SK-N-SH treated with all-trans-retinoic acid at 6 μM for 48 hours (cell line): ENCODE measurements at regions not wholly inside any gene's neighbourhood (a gene's known extent, or its start where the extent isn't known, plus 50 kb on each side); places are given as distances from the start of the nearest gene placed in this dataset.

ENCODE experiments used
- ATAC-seq: fragments of 200-7000 bp; cut with Tn5 transposase; 3 replicates; pipeline ENCODE4 v1.9.1; 2020; ENCODE audit warnings: mild to moderate bottlenecking, moderate library complexity
- ARNTL ChIP-seq: fragments of 450-650 bp; formaldehyde crosslinking; IDR thresholded peaks from 2 replicates; pipeline ENCODE4 v1.5.0; 2020; ENCODE audit warnings: low read depth, mild to moderate bottlenecking, moderate library complexity, borderline replicate concordance
- BACH2 ChIP-seq: fragments of 250-450 bp; sonication (Bioruptor Pico); IDR thresholded peaks from 2 replicates; pipeline ENCODE4 v1.9.0; 2021; ENCODE audit warnings: mild to moderate bottlenecking, borderline replicate concordance
- CREB5 ChIP-seq: fragments of 250-450 bp; sonication (Bioruptor Pico); IDR thresholded peaks from 2 replicates; pipeline ENCODE4 v1.5.1; 2020; ENCODE audit warnings: low read depth, mild to moderate bottlenecking, moderate library complexity
- CSDC2 ChIP-seq: fragments of 250-450 bp; sonication (Bioruptor Pico); IDR thresholded peaks from 2 replicates; pipeline ENCODE4 v1.5.0; 2020; ENCODE audit warnings: mild to moderate bottlenecking, moderate library complexity
- CSRNP3 ChIP-seq: fragments of 250-450 bp; sonication (Bioruptor Pico); IDR thresholded peaks from 2 replicates; pipeline ENCODE4 v1.5.1; 2021; ENCODE audit warnings: mild to moderate bottlenecking, moderate library complexity
- ESRRG ChIP-seq: fragments of 250-450 bp; sonication (Bioruptor Pico); IDR thresholded peaks from 2 replicates; pipeline ENCODE4 v1.6.1; 2021; ENCODE audit warnings: mild to moderate bottlenecking
- GLIS3 ChIP-seq: fragments of 250-450 bp; sonication (Bioruptor Pico); IDR thresholded peaks from 2 replicates; pipeline ENCODE4 v1.5.0; 2020; ENCODE audit warnings: mild to moderate bottlenecking, moderate library complexity
- ISL1 ChIP-seq: fragments of 250-450 bp; sonication (Bioruptor Pico); IDR thresholded peaks from 2 replicates; pipeline ENCODE4 v2.1.2; 2022; ENCODE audit warnings: mild to moderate bottlenecking, moderate library complexity
- OSR1 ChIP-seq: fragments of 250-450 bp; sonication (Bioruptor Pico); IDR thresholded peaks from 2 replicates; pipeline ENCODE4 v1.8.0; 2022; ENCODE audit warnings: moderate library complexity, mild to moderate bottlenecking, inconsistent platforms
- POU6F1 ChIP-seq: fragments of 250-450 bp; sonication (Bioruptor Pico); IDR thresholded peaks from 2 replicates; pipeline ENCODE4 v1.8.0; 2021; ENCODE audit warnings: low read depth, mild to moderate bottlenecking, moderate library complexity, borderline replicate concordance
- PPARA ChIP-seq: fragments of 250-450 bp; sonication (Bioruptor Pico); IDR thresholded peaks from 2 replicates; pipeline ENCODE4 v1.5.0; 2020; ENCODE audit warnings: mild to moderate bottlenecking, borderline replicate concordance
- RARB ChIP-seq: fragments of 250-450 bp; sonication (Bioruptor Pico); IDR thresholded peaks from 2 replicates; pipeline ENCODE4 v1.8.0; 2021; ENCODE audit warnings: mild to moderate bottlenecking, moderate library complexity
- SNAI2 ChIP-seq: fragments of 250-450 bp; sonication (Bioruptor Pico); IDR thresholded peaks from 2 replicates; pipeline ENCODE4 v1.5.0; 2020; ENCODE audit warnings: mild to moderate bottlenecking, moderate library complexity
- TCF4 ChIP-seq: fragments of 250-450 bp; sonication (Bioruptor Pico); IDR thresholded peaks from 2 replicates; pipeline ENCODE4 v1.8.0; 2021; ENCODE audit warnings: mild to moderate bottlenecking, moderate library complexity, borderline replicate concordance
- TOX ChIP-seq: fragments of 250-450 bp; sonication (Bioruptor Pico); IDR thresholded peaks from 2 replicates; pipeline ENCODE4 v1.8.0; 2021; ENCODE audit warnings: mild to moderate bottlenecking, moderate library complexity, borderline replicate concordance
- TSHZ2 ChIP-seq: fragments of 250-450 bp; sonication (Bioruptor Pico); IDR thresholded peaks from 2 replicates; pipeline ENCODE4 v1.5.0; 2020; ENCODE audit warnings: mild to moderate bottlenecking, moderate library complexity
- ZC3H10 ChIP-seq: fragments of 250-450 bp; sonication (Bioruptor Pico); IDR thresholded peaks from 2 replicates; pipeline ENCODE4 v1.5.1; 2021; ENCODE audit warnings: mild to moderate bottlenecking, moderate library complexity
- ZFP3 ChIP-seq: fragments of 250-450 bp; sonication (Bioruptor Pico); IDR thresholded peaks from 2 replicates; pipeline ENCODE4 v1.5.0; 2020; ENCODE audit warnings: mild to moderate bottlenecking, moderate library complexity
- ZNF565 ChIP-seq: fragments of 450-650 bp; formaldehyde crosslinking; conservative IDR thresholded peaks from 2 replicates; pipeline ENCODE4 v1.5.0; 2020; ENCODE audit warnings: low read depth, mild to moderate bottlenecking, moderate library complexity
- ZNF70 ChIP-seq: fragments of 450-650 bp; formaldehyde crosslinking; IDR thresholded peaks from 2 replicates; pipeline ENCODE4 v1.5.0; 2020; ENCODE audit warnings: mild to moderate bottlenecking, moderate library complexity
- ZNF8 ChIP-seq: fragments of 450-650 bp; formaldehyde crosslinking; IDR thresholded peaks from 2 replicates; pipeline ENCODE4 v1.5.0; 2020; ENCODE audit warnings: mild to moderate bottlenecking, moderate library complexity

GRCh38 chr10:90614631-90615030 is 243.2 kb downstream of the HTR7 start:
- ATAC-seq: no peak
- no peak for TF ChIP-seq ZC3H10 (CRISPR knock-in tag)
- no peak for TF ChIP-seq SNAI2 (CRISPR knock-in tag)
- TF ChIP-seq OSR1 (CRISPR knock-in tag): no peak
- TF ChIP-seq ZNF565 (CRISPR knock-in tag): no peak
- no peak for TF ChIP-seq ZNF8 (CRISPR knock-in tag)
- no peak for TF ChIP-seq TOX (CRISPR knock-in tag)
- TF ChIP-seq BACH2 (CRISPR knock-in tag): no peak
- TF ChIP-seq CSRNP3: no peak
- no peak for TF ChIP-seq CREB5 (CRISPR knock-in tag)
- TF ChIP-seq ARNTL: no peak
- no peak for TF ChIP-seq RARB (CRISPR knock-in tag)
- no peak for TF ChIP-seq ZNF70
- TF ChIP-seq GLIS3 (CRISPR knock-in tag): no peak
- no peak for TF ChIP-seq ISL1
- TF ChIP-seq, all 23 proteins: peak for 0

GRCh38 chr10:90621577-90621976 is 236.3 kb downstream of the HTR7 start:
- ATAC-seq: no peak

GRCh38 chr10:90635111-90635765 is 222.6 kb downstream of the HTR7 start:
- TF ChIP-seq POU6F1 (CRISPR knock-in tag) (no peak), TCF4 (CRISPR knock-in tag) (no peak), ZNF565 (CRISPR knock-in tag) (no peak), ISL1 (no peak), OSR1 (CRISPR knock-in tag) (no peak), ESRRG (CRISPR knock-in tag) (no peak), GLIS3 (CRISPR knock-in tag) (no peak), SNAI2 (CRISPR knock-in tag) (no peak), CREB5 (CRISPR knock-in tag) (no peak), CSDC2 (CRISPR knock-in tag) (no peak), CSRNP3 (no peak), ZC3H10 (CRISPR knock-in tag) (no peak), ZFP3 (CRISPR knock-in tag) (no peak), ZNF70 (no peak), TOX (CRISPR knock-in tag) (no peak), RARB (CRISPR knock-in tag) (no peak), PPARA (CRISPR knock-in tag) (no peak), TSHZ2 (CRISPR knock-in tag) (no peak), ZNF8 (CRISPR knock-in tag) (no peak)
- ATAC-seq: no peak

More at GRCh38 chr10:90621577-90621976, 236.3 kb downstream of the HTR7 start:
- TF ChIP-seq ZFP3 (CRISPR knock-in tag) (no peak), ZNF70 (no peak), PPARA (CRISPR knock-in tag) (no peak), RARB (CRISPR knock-in tag) (no peak), ISL1 (no peak), TOX (CRISPR knock-in tag) (no peak), CREB5 (CRISPR knock-in tag) (no peak), ARNTL (no peak)
